Activated naive CD4-positive, alpha-beta T cell treated with anti-CD3 and anti-CD28 coated beads for 36 hours (primary cell): ENCODE measurements at regions not wholly inside any gene's neighbourhood (a gene's known extent, or its start where the extent isn't known, plus 50 kb on each side); places are given as distances from the start of the nearest gene placed in this dataset.

ENCODE experiments used
- CTCF ChIA-PET: fragments of 350-600 bp; sonication (Branson Sonifier 250); formaldehyde crosslinking; loops from one replicate; lab custom pipeline; 2021; ENCODE audit warnings: antibody characterized with exemption; lab: Charles Lee
- DNase-seq: peaks from one replicate; pipeline ENCODE4 v3.0.0-alpha.2; 2020
- H3K27ac Mint-ChIP-seq: one replicate; pipeline ENCODE4 v1.8.0; 2021; ENCODE audit warnings: mild to moderate bottlenecking, mixed read lengths
- H3K27me3 Mint-ChIP-seq: one replicate; pipeline ENCODE4 v1.8.0; 2021; ENCODE audit warnings: low read depth, mixed read lengths
- H3K36me3 Mint-ChIP-seq: one replicate; pipeline ENCODE4 v1.8.0; 2021; ENCODE audit warnings: low read depth, mixed read lengths
- H3K4me1 Mint-ChIP-seq: one replicate; pipeline ENCODE4 v1.8.0; 2021; ENCODE audit warnings: low read depth, mixed read lengths
- H3K4me3 Mint-ChIP-seq: one replicate; pipeline ENCODE4 v1.8.0; 2021; ENCODE audit warnings: mild to moderate bottlenecking, moderate library complexity, mixed read lengths
- H3K9me3 Mint-ChIP-seq: one replicate; pipeline ENCODE4 v1.8.0; 2021; ENCODE audit warnings: mixed read lengths
- intact Hi-C: fragments of 100-400 bp; cut with micrococcal nuclease; formaldehyde crosslinking; loops from one replicate; pipeline ENCODE4 v1.15.1; 2023

DNA sequence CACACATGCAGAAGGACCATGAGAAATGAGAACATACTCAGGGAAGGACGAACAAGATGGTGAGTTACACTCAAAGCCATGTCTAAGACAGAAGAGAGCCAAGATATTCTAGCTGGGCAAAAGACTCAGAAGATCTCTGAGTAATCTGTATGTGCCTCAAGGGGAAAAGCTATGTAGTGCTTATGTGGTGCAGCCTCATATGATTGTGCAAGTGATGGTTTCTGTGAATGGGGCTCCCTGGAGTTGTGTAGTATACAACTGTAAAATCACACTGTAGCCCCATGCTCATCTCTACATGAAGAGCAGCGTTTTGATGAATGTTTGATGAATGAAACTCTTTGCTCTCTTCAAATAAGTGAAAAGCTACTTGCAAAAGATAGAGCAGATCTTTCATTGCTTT is 57.5 kb downstream of the OSR1 start:
- Mint-ChIP-seq H3K4me3 (no peak overlapping the region), H3K4me1 (no peaks in the 10 kb centered on the region), H3K27ac (no peak overlapping the region), H3K36me3 (no peaks in the 10 kb centered on the region), H3K27me3 (no peaks in the 10 kb centered on the region), H3K9me3 (peaks cover 1% of the 10 kb centered on the region)
- intact Hi-C loops, result no loop called here
- CTCF ChIA-PET, result interaction anchor here (0.6 kb wide), 1 partner anchor 554 kb away, joined by 3 read pairs; no protein-coding TSS in a partner anchor
- DNase-seq, result no peak

DNA sequence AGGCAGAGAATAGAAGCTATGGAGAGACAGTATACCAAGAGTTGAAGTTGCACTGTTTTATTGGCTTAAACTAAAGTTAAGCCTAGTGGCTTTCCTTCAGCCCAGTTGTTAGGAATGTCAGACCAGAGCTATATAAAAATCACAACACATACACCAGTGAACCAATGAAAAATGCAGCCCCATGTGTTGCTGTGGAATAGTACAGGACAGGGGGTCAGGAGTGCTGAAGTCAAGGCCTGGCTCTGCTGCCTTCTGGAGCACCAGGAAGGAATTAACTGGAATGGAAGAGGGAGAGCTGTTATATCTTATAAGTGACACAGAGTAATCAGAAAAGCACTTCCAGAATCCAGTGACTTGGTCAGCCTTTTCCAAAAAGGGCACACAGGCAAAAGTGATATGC is 58.9 kb downstream of the OSR1 start:
- Mint-ChIP-seq H3K4me3 (no peak overlapping the region), H3K27ac (no peak overlapping the region), H3K27me3 (no peaks in the 10 kb centered on the region), H3K9me3 (no peaks in the 10 kb centered on the region), H3K4me1 (no peaks in the 10 kb centered on the region), H3K36me3 (no peaks in the 10 kb centered on the region)
- CTCF ChIA-PET, result no interaction called here
- intact Hi-C loops, result no loop called here
- no peak for DNase-seq

DNA sequence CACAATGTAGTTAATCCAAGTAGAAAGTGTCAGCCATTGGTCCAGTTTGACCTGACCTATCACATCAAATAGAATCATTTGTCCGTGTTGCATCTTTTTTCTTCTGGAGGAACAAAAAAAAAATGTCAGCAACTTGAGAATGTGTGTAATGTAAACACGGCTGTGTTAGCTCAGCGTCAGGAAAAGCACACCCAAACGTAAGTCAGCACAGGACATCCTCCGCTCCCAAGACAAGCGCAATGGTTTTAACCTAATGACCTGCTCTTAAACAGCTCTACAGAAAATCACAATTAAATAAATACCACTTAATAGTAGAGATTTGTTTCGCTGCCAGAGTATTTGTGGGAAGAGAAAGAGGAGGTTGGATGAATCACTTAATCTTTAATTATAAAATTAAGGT is 59.4 kb downstream of the OSR1 start:
- Mint-ChIP-seq H3K9me3 (no peaks in the 10 kb centered on the region), H3K4me1 (no peaks in the 10 kb centered on the region), H3K27me3 (no peaks in the 10 kb centered on the region), H3K36me3 (no peaks in the 10 kb centered on the region), H3K27ac (no peak overlapping the region), H3K4me3 (no peak overlapping the region)
- no peak for DNase-seq
- intact Hi-C loops, result no loop called here
- CTCF ChIA-PET, result no interaction called here

DNA sequence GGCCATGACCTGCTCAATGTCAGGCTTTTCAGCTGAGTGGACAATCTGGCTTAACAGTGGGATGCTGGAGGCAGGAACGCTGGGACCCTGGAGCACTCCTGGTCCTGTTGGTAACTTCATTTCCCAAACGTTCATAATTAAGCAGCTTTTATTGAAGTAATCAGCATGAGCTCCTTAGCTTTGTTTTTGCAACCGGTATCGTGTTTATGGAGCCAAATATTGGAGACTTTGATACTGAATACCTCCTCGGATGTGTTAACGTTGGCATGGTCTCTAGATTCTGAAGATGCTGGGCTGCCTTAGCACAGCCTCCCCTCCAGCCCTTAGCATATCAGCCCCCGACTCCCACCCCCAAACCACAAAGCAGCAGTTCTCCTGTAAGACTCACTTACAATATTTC is 60.7 kb downstream of the OSR1 start:
- H3K4me1 Mint-ChIP-seq, result no peaks in the 10 kb centered on the region
- no peaks in the 10 kb centered on the region for H3K27me3 Mint-ChIP-seq
- CTCF ChIA-PET, result no interaction called here
- H3K4me3 Mint-ChIP-seq, result no peak overlapping the region
- intact Hi-C loops, result no loop called here
- DNase-seq, result no peak
- no peaks in the 10 kb centered on the region for H3K9me3 Mint-ChIP-seq
- no peak overlapping the region for H3K27ac Mint-ChIP-seq
- no peaks in the 10 kb centered on the region for H3K36me3 Mint-ChIP-seq

DNA sequence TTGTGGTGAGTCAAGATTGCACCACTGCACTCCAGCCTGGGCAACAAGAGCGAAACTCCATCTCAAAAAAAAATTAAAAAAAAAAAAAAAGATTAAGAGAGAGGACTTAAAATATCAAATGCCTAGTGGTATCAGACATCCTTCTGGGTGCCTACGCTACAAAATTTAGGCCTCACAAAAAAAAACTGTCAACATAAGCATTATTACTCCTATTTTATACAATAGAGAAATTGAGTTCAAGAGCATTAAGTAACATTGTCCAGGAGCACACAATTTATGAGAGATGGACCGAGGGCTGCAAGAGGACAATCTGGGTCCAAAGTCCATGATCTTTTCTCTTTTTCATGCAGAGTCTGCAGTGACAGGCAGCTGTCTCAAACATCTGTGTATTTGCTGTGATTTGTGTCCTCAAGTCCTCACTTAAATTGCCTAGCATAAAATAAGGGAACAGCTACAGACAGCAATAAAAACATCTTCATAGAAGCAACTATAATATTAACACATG is 62.4 kb downstream of the OSR1 start:
- intact Hi-C loops, result no loop called here
- Mint-ChIP-seq H3K27me3 (no peaks in the 10 kb centered on the region), H3K27ac (no peak overlapping the region), H3K4me1 (peaks cover 6% of the 10 kb centered on the region), H3K9me3 (no peaks in the 10 kb centered on the region), H3K4me3 (no peak overlapping the region), H3K36me3 (no peaks in the 10 kb centered on the region)
- CTCF ChIA-PET, result interaction anchor here (0.7 kb wide), 2 partner anchors 54 to 390 kb away, joined by 3 read pairs; no protein-coding TSS in a partner anchor
- DNase-seq, result no peak

DNA sequence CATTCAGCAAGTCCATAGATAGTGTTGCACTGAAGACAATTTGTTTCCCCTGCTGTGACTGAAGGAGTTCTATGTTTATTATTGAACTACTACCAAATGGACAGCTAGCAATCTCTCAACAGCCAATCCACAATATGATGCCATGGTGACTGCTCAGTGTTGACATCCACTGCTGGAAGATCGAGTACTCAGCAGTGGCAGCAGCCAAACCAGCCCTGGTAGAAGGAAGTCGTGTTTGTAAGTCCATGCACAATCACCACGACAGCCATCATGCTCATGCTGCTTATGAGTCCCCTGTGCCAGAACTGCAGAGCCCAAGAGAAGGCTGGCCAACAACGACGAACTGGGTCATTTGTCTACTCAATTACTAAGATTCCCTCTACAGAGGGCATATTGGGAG is 66.4 kb downstream of the OSR1 start:
- DNase-seq, result no peak
- Mint-ChIP-seq H3K27ac (no peak overlapping the region), H3K4me1 (peaks cover 6% of the 10 kb centered on the region), H3K27me3 (no peaks in the 10 kb centered on the region), H3K36me3 (no peaks in the 10 kb centered on the region), H3K9me3 (no peaks in the 10 kb centered on the region), H3K4me3 (no peak overlapping the region)
- CTCF ChIA-PET, result no interaction called here
- intact Hi-C loops, result no loop called here

DNA sequence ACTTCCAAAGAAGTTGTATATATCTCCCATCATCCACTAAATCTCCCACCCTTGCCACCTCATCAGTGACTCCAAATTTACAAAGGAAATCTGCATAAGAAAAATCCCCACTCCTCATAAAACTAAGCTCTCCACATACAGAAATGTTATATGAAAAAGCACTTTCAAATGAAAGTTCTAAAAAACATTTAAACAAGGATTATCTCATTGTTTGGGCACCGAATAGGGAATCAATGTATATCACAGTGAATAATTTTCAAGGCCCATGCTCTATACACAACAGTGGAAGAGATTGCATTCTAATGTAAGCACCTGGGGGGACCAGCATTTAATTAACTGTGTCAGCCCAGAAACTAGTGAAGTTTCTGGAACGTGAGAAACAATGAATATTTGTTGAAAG is 70.1 kb downstream of the OSR1 start:
- Mint-ChIP-seq H3K27ac (no peak overlapping the region), H3K9me3 (no peaks in the 10 kb centered on the region), H3K36me3 (peaks cover 5% of the 10 kb centered on the region), H3K4me3 (no peak overlapping the region), H3K27me3 (peaks cover 2% of the 10 kb centered on the region), H3K4me1 (peaks cover 6% of the 10 kb centered on the region)
- CTCF ChIA-PET, result no interaction called here
- intact Hi-C loops, result no loop called here
- DNase-seq, result no peak

DNA sequence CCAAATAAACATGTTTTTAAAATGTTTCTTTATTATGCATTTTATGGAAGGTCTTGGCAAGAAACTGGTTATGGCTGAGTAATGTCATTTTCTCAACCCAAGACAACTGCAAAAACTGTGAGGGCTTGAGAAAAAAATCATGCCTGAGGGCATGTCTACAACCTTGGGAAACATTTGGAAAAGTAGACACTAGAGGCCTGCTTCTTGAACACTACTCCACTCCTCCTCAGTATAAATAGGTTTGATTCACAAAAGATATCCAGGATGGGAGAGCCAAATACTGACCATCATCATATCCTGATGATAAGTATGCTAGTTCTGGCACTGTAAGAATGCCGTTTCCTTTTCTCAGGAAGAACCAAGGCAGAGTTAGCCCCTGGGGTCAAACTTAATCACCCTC is 71.1 kb downstream of the OSR1 start:
- DNase-seq, result no peak
- intact Hi-C loops, result no loop called here
- H3K4me3 Mint-ChIP-seq, result no peak overlapping the region
- peaks cover 4% of the 10 kb centered on the region for H3K27me3 Mint-ChIP-seq
- H3K27ac Mint-ChIP-seq, result no peak overlapping the region
- CTCF ChIA-PET, result no interaction called here
- H3K9me3 Mint-ChIP-seq, result no peaks in the 10 kb centered on the region
- H3K36me3 Mint-ChIP-seq, result peaks cover 5% of the 10 kb centered on the region
- H3K4me1 Mint-ChIP-seq, result peaks cover 3% of the 10 kb centered on the region

DNA sequence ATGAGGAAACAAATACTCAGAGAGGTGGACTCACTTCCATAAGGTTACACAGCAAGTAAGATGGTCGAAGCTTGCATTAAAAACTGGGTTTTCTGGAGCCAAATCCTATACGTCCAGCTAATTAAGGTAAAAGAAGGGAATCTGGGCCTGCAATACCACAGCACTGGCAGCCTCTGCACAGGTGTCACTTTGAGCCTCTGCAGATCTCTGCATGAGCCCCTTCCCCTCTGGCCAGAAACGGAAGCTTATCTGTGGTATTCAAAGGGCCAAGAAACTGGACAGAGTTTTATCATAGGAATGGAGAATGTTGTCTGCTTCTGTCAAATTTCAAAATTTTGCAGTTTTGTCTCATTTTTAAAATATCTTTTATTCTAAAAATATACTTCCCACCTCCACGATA is 76.1 kb downstream of the OSR1 start:
- no peak for DNase-seq
- CTCF ChIA-PET, result interaction anchor here (0.7 kb wide), 1 partner anchor 76 kb away, joined by 3 read pairs; no protein-coding TSS in a partner anchor
- peaks cover 4% of the 10 kb centered on the region for H3K27me3 Mint-ChIP-seq
- peaks cover 5% of the 10 kb centered on the region for H3K36me3 Mint-ChIP-seq
- H3K27ac Mint-ChIP-seq, result no peak overlapping the region
- H3K4me1 Mint-ChIP-seq, result no peaks in the 10 kb centered on the region
- intact Hi-C loops, result no loop called here
- H3K9me3 Mint-ChIP-seq, result peaks cover 2% of the 10 kb centered on the region
- H3K4me3 Mint-ChIP-seq, result no peak overlapping the region

DNA sequence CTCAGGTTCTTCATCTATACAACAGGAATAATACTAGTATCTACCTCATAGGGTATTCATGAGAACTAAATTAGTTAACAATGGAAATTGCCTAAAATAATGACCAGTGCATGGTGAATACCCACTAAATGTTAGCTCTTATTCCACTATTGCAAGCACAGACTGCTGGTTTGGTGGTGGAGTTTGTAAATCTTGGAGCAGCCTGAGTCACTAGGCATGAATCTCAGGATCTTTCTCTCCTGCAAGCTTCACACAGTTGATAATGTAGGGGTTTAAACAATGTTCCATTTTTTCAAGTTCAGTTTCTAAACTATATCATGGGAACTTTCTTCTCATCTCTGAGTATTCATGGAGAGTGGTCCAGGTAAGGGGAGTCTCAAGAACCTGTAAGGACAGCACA is 84.0 kb downstream of the OSR1 start:
- no peaks in the 10 kb centered on the region for H3K4me1 Mint-ChIP-seq
- CTCF ChIA-PET, result no interaction called here
- no peaks in the 10 kb centered on the region for H3K27me3 Mint-ChIP-seq
- H3K36me3 Mint-ChIP-seq, result no peaks in the 10 kb centered on the region
- DNase-seq, result no peak
- intact Hi-C loops, result no loop called here
- peaks cover 2% of the 10 kb centered on the region for H3K9me3 Mint-ChIP-seq
- no peak overlapping the region for H3K4me3 Mint-ChIP-seq
- no peak overlapping the region for H3K27ac Mint-ChIP-seq

DNA sequence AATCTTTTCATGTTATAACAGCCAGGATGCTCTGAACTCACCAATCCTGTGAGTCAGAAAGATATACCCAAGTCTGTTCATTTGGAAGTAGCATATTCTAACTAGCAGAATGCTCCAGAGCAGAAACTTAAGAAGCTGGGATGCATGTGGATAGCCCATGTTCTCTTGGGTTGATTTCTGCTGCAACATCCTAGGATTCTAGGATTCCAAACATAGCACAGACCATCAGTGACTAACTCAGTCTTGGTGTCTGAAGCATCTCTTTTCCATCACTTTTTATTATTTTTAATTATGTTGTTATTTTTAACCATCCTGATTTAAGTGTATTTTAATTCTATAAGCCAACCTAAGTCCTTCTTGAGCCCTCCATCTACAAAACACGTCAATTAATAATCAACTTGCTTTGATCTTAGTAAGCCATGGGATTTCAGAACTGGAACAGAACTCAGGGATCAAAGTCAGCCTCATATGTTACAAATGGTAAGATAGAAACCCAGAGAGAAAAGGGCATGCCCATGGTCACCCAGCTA is 85.4 kb downstream of the OSR1 start:
- CTCF ChIA-PET, result no interaction called here
- Mint-ChIP-seq H3K9me3 (no peaks in the 10 kb centered on the region), H3K4me3 (no peak overlapping the region)

DNA sequence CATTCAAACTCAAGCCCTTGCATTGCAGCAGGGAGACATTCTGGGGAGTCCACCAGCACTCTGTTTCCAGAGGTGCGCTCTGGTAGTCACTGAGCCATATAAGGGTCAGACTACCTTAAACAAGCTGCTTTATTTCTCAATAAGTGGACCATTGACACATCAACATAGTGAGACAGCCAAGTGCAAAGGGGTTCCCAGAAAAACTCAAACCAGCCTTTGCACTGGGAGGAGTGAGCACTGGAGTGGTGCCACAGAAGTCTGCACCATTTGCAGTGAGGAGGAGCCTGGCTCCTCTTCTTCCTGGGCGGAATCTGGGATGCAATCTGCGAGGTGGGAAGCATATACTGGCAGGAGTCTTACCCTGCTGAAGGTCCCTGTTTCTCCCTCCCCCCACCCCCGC is 86.4 kb downstream of the OSR1 start:
- CTCF ChIA-PET, result no interaction called here
- Mint-ChIP-seq H3K9me3 (no peaks in the 10 kb centered on the region), H3K4me3 (no peak overlapping the region), H3K4me1 (no peaks in the 10 kb centered on the region), H3K27ac (no peak overlapping the region), H3K27me3 (no peaks in the 10 kb centered on the region), H3K36me3 (no peaks in the 10 kb centered on the region)
- no peak for DNase-seq
- intact Hi-C loops, result no loop called here

More for the DNA sequence above, 85.4 kb downstream of the OSR1 start:
- Mint-ChIP-seq H3K36me3 (no peaks in the 10 kb centered on the region), H3K27ac (no peak overlapping the region), H3K4me1 (no peaks in the 10 kb centered on the region), H3K27me3 (no peaks in the 10 kb centered on the region)
- intact Hi-C loops, result no loop called here
- DNase-seq, result no peak

DNA sequence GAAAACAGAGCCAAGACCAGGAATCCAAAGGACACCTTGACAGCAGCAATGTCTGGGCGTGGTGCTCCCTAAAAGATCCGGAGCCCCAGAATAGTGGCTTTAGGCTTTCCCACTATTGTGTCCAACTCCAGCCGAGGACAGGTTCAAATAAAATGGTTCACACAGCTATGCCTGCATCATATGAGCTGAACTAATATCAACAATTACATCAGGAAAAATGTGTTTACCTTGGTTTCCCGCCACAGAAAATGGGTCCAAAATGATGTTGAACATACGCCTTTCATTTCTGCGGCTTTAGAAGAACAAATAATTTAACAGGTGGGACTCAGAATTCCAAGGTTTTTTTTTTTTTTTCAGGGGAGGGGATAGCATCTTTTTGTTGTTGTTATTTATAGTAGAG is 93.6 kb downstream of the OSR1 start:
- CTCF ChIA-PET, result no interaction called here
- no peak overlapping the region for H3K27ac Mint-ChIP-seq
- H3K9me3 Mint-ChIP-seq, result no peaks in the 10 kb centered on the region
- no peaks in the 10 kb centered on the region for H3K36me3 Mint-ChIP-seq
- no peak overlapping the region for H3K4me3 Mint-ChIP-seq
- no peaks in the 10 kb centered on the region for H3K27me3 Mint-ChIP-seq
- DNase-seq, result no peak
- no peaks in the 10 kb centered on the region for H3K4me1 Mint-ChIP-seq
- intact Hi-C loops, result no loop called here
